Suprapubic skin (tissue), 4 donors: ENCODE measurements at regions not wholly inside any gene's neighbourhood (a gene's known extent, or its start where the extent isn't known, plus 50 kb on each side); places are given as distances from the start of the nearest gene placed in this dataset.

Experiments
- DNase-seq, 2 donors: peaks; one replicate each; pipeline ENCODE4 v3.0.0-alpha.2; 2019; ENCODE audit warnings: low spot score in 2 of 2
- H3K27ac ChIP-seq: fragments of 200-600 bp; sonication (generic); one replicate; pipeline ENCODE4 v1.5.1; 2019
- H3K27me3 ChIP-seq: fragments of 200-600 bp; sonication (generic); one replicate; pipeline ENCODE4 v1.5.1; 2019
- H3K36me3 ChIP-seq: fragments of 200-600 bp; sonication (generic); one replicate; pipeline ENCODE4 v1.5.1; 2019
- H3K4me1 ChIP-seq: fragments of 200-600 bp; sonication (generic); one replicate; pipeline ENCODE4 v1.5.1; 2019
- H3K4me3 ChIP-seq: fragments of 200-600 bp; sonication (generic); one replicate; pipeline ENCODE4 v1.5.1; 2019; ENCODE audit warnings: mild to moderate bottlenecking
- H3K9me3 ChIP-seq: fragments of 200-600 bp; sonication (generic); one replicate; pipeline ENCODE4 v1.5.1; 2019
- CTCF ChIP-seq, 2 donors: fragments of 200-600 bp in 1 of 2; fragments of 450-650 bp in 1 of 2; sonication (generic) in 1 of 2; IDR thresholded peaks; one replicate each; pipeline ENCODE4 v1.5.1; 2016 to 2019; ENCODE audit warnings: antibody characterized with exemption in 2 of 2, mild to moderate bottlenecking in 1 of 2, moderate library complexity in 1 of 2
- EP300 ChIP-seq: sonication (generic); formaldehyde crosslinking; IDR thresholded peaks from one replicate; pipeline ENCODE4 v1.6.1; 2017; ENCODE audit warnings: antibody characterized with exemption
- POLR2A ChIP-seq, 2 donors: fragments of 450-650 bp; IDR thresholded peaks; one replicate each; pipeline ENCODE4 v1.6.1; 2017; ENCODE audit warnings: antibody characterized with exemption in 2 of 2, mild to moderate bottlenecking in 2 of 2, moderate library complexity in 2 of 2
- POLR2AphosphoS5 ChIP-seq, 3 donors: sonication (generic); formaldehyde crosslinking; IDR thresholded peaks; one replicate each; pipeline ENCODE4 v1.6.1; 2017; ENCODE audit warnings: antibody characterized with exemption in 3 of 3
- WGBS: methylation state at CpG from one replicate; pipeline ENCODE4 v1.1.5; 2018; 5-methylcytosine and 5-hydroxymethylcytosine counted together

- no peak for DNase-seq
- WGBS, result 73% methylated on average over 6 of the region's 6 CpGs
- TF ChIP-seq EP300, result no peak
- TF ChIP-seq POLR2A (IDR thresholded peaks at IDR 0.05), result no peak
- no peak for TF ChIP-seq CTCF (IDR thresholded peaks at IDR 0.05)
- TF ChIP-seq POLR2AphosphoS5 (IDR thresholded peaks at IDR 0.05), result peak in 1 of 3 donors; percentile 15
- H3K36me3 ChIP-seq, result no peaks in the 10 kb centered on the region
- no peak overlapping the region for H3K4me3 ChIP-seq
- H3K4me1 ChIP-seq, result peaks cover 8% of the 10 kb centered on the region
- H3K27ac ChIP-seq, result peak overlapping the region; percentile 3
- no peaks in the 10 kb centered on the region for H3K27me3 ChIP-seq
- H3K9me3 ChIP-seq, result no peaks in the 10 kb centered on the region
Observed at GRCh38 chr12:58593557-58594304, 326.6 kb downstream of the LRIG3 start.

- no peak for DNase-seq
- Histone ChIP-seq H3K36me3 (no peaks in the 10 kb centered on the region), H3K9me3 (no peaks in the 10 kb centered on the region), H3K27me3 (no peaks in the 10 kb centered on the region), H3K4me1 (peaks cover 8% of the 10 kb centered on the region), H3K4me3 (no peak overlapping the region), H3K27ac (no peak overlapping the region)
- TF ChIP-seq EP300 (no peak), POLR2AphosphoS5 (IDR thresholded peaks at IDR 0.05) (no peak), POLR2A (IDR thresholded peaks at IDR 0.05) (no peak), CTCF (IDR thresholded peaks at IDR 0.05) (no peak)
- WGBS, result 81% methylated on average over 5 of the region's 5 CpGs
Observed at GRCh38 chr12:58596381-58596780, 323.9 kb downstream of the LRIG3 start.

- WGBS, result 88% methylated on average over 1 of the region's 1 CpG
- Histone ChIP-seq H3K9me3 (no peaks in the 10 kb centered on the region), H3K4me3 (no peak overlapping the region), H3K27me3 (no peaks in the 10 kb centered on the region), H3K4me1 (no peaks in the 10 kb centered on the region), H3K27ac (no peak overlapping the region), H3K36me3 (no peaks in the 10 kb centered on the region)
- TF ChIP-seq POLR2A (IDR thresholded peaks at IDR 0.05), result no peak
- TF ChIP-seq POLR2AphosphoS5 (IDR thresholded peaks at IDR 0.05), result no peak
- no peak for TF ChIP-seq CTCF (IDR thresholded peaks at IDR 0.05)
- no peak for TF ChIP-seq EP300
- no peak for DNase-seq
Observed at GRCh38 chr12:58601529-58601928, 318.8 kb downstream of the LRIG3 start.

GRCh38 chr12:58602179-58602578 is 318.1 kb downstream of the LRIG3 start:
- no peak for DNase-seq
- TF ChIP-seq POLR2A (IDR thresholded peaks at IDR 0.05) (no peak), CTCF (IDR thresholded peaks at IDR 0.05) (no peak), POLR2AphosphoS5 (IDR thresholded peaks at IDR 0.05) (no peak), EP300 (no peak)
- Histone ChIP-seq H3K27me3 (no peaks in the 10 kb centered on the region), H3K4me1 (no peaks in the 10 kb centered on the region), H3K36me3 (no peaks in the 10 kb centered on the region), H3K9me3 (no peaks in the 10 kb centered on the region), H3K4me3 (no peak overlapping the region), H3K27ac (no peak overlapping the region)
- WGBS, result 86% methylated on average over 6 of the region's 6 CpGs

GRCh38 chr12:58602736-58603135 is 317.6 kb downstream of the LRIG3 start:
- Histone ChIP-seq H3K27me3 (no peaks in the 10 kb centered on the region), H3K9me3 (no peaks in the 10 kb centered on the region), H3K4me1 (no peaks in the 10 kb centered on the region), H3K4me3 (no peak overlapping the region), H3K36me3 (no peaks in the 10 kb centered on the region), H3K27ac (no peak overlapping the region)
- TF ChIP-seq CTCF (IDR thresholded peaks at IDR 0.05) (no peak), EP300 (no peak), POLR2A (IDR thresholded peaks at IDR 0.05) (no peak), POLR2AphosphoS5 (IDR thresholded peaks at IDR 0.05) (no peak)
- no peak for DNase-seq
- WGBS, result 76% methylated on average over 1 of the region's 1 CpG
